ENCODE measurements at regions not wholly inside any gene's neighbourhood (a gene's known extent, or its start where the extent isn't known, plus 50 kb on each side); places are given as distances from the start of the nearest gene placed in this dataset.
A peak's percentile ranks its signal among the peaks of the same experiment; 100 is the strongest.

GRCh38 chr5:97591781-97592180 lies 408.7 kb upstream of the RIOK2 start:
- Histone ChIP-seq H3K27ac (ENCODE audit: low read depth, low read length) (no peak overlapping the region), H3K79me2 (ENCODE audit: insufficient read depth, low read length) (no peaks in the 10 kb centered on the region), H3K4me1 (ENCODE audit: insufficient read depth, low read length) (no peaks in the 10 kb centered on the region), H3K36me3 (ENCODE audit: insufficient read depth, low read length) (no peaks in the 10 kb centered on the region), H3K27me3 (ENCODE audit: insufficient read depth, low read length) (no peaks in the 10 kb centered on the region), H4K20me1 (ENCODE audit: insufficient read depth, low read length) (no peaks in the 10 kb centered on the region), H3K4me3 (ENCODE audit: insufficient read depth, low read depth, low read length) (no peak overlapping the region), H3K9ac (ENCODE audit: low read length) (no peak overlapping the region), H3K4me2 (ENCODE audit: low read length) (no peak overlapping the region), H2AFZ (ENCODE audit: low read depth, low read length) (no peak overlapping the region), H3K9me3 (ENCODE audit: insufficient read depth, low read depth, low read length) (no peaks in the 10 kb centered on the region)
- no peaks in the 10 kb centered on the region for H3K27me3 Mint-ChIP-seq (ENCODE audit: low read depth, unreplicated experiment)
- no peaks in the 10 kb centered on the region for H3K4me1 Mint-ChIP-seq (ENCODE audit: low read depth, unreplicated experiment)
- no peak overlapping the region for H3K4me3 Mint-ChIP-seq (ENCODE audit: unreplicated experiment)
- H3K36me3 Mint-ChIP-seq (ENCODE audit: low read depth, unreplicated experiment): no peaks in the 10 kb centered on the region
- DNase-seq (ENCODE audit: low read depth) (no peak), FAIRE-seq (no peak)
- H3K27ac Mint-ChIP-seq (ENCODE audit: unreplicated experiment): no peak overlapping the region
- no peak for TF ChIP-seq EZH2 (IDR thresholded peaks at IDR 0.05; ENCODE audit: insufficient read depth, low read length)
- TF ChIP-seq CTCF (IDR thresholded peaks at IDR 0.05; ENCODE audit: insufficient read depth, low read depth, low read length): no peak
- H3K9me3 Mint-ChIP-seq (ENCODE audit: unreplicated experiment): peaks cover 3% of the 10 kb centered on the region

GRCh38 chr5:97600486-97600885 lies 417.4 kb upstream of the RIOK2 start:
- Histone ChIP-seq H3K9me3 (ENCODE audit: insufficient read depth, low read depth, low read length) (no peaks in the 10 kb centered on the region), H3K4me2 (ENCODE audit: low read length) (no peak overlapping the region), H4K20me1 (ENCODE audit: insufficient read depth, low read length) (no peaks in the 10 kb centered on the region), H3K36me3 (ENCODE audit: insufficient read depth, low read length) (no peaks in the 10 kb centered on the region), H3K27me3 (ENCODE audit: insufficient read depth, low read length) (no peaks in the 10 kb centered on the region), H3K4me1 (ENCODE audit: insufficient read depth, low read length) (no peaks in the 10 kb centered on the region), H3K79me2 (ENCODE audit: insufficient read depth, low read length) (no peaks in the 10 kb centered on the region), H3K4me3 (ENCODE audit: insufficient read depth, low read depth, low read length) (no peak overlapping the region), H3K27ac (ENCODE audit: low read depth, low read length) (no peak overlapping the region), H2AFZ (ENCODE audit: low read depth, low read length) (no peak overlapping the region), H3K9ac (ENCODE audit: low read length) (no peak overlapping the region)
- H3K9me3 Mint-ChIP-seq (ENCODE audit: unreplicated experiment): peaks cover 17% of the 10 kb centered on the region
- TF ChIP-seq CTCF (IDR thresholded peaks at IDR 0.05; ENCODE audit: insufficient read depth, low read depth, low read length): no peak
- no peak for TF ChIP-seq EZH2 (IDR thresholded peaks at IDR 0.05; ENCODE audit: insufficient read depth, low read length)
- FAIRE-seq (no peak), DNase-seq (ENCODE audit: low read depth) (no peak)
- no peak overlapping the region for H3K4me3 Mint-ChIP-seq (ENCODE audit: unreplicated experiment)
- no peaks in the 10 kb centered on the region for H3K36me3 Mint-ChIP-seq (ENCODE audit: low read depth, unreplicated experiment)
- H3K27me3 Mint-ChIP-seq (ENCODE audit: low read depth, unreplicated experiment): no peaks in the 10 kb centered on the region
- no peaks in the 10 kb centered on the region for H3K4me1 Mint-ChIP-seq (ENCODE audit: low read depth, unreplicated experiment)
- no peak overlapping the region for H3K27ac Mint-ChIP-seq (ENCODE audit: unreplicated experiment)

- FAIRE-seq: peak; percentile 9
Measured at GRCh38 chr5:97601651-97602050, 418.6 kb upstream of the RIOK2 start.

More at GRCh38 chr5:97601651-97602050, 418.6 kb upstream of the RIOK2 start:
- Mint-ChIP-seq H3K27me3 (ENCODE audit: low read depth, unreplicated experiment) (no peaks in the 10 kb centered on the region), H3K9me3 (ENCODE audit: unreplicated experiment) (peaks cover 15% of the 10 kb centered on the region), H3K36me3 (ENCODE audit: low read depth, unreplicated experiment) (no peaks in the 10 kb centered on the region), H3K4me1 (ENCODE audit: low read depth, unreplicated experiment) (no peaks in the 10 kb centered on the region), H3K4me3 (ENCODE audit: unreplicated experiment) (no peak overlapping the region), H3K27ac (ENCODE audit: unreplicated experiment) (no peak overlapping the region)
- Histone ChIP-seq H3K79me2 (ENCODE audit: insufficient read depth, low read length) (no peaks in the 10 kb centered on the region), H3K4me2 (ENCODE audit: low read length) (no peak overlapping the region), H4K20me1 (ENCODE audit: insufficient read depth, low read length) (no peaks in the 10 kb centered on the region), H3K9ac (ENCODE audit: low read length) (no peak overlapping the region), H3K27ac (ENCODE audit: low read depth, low read length) (no peak overlapping the region), H3K4me3 (ENCODE audit: insufficient read depth, low read depth, low read length) (no peak overlapping the region), H3K27me3 (ENCODE audit: insufficient read depth, low read length) (no peaks in the 10 kb centered on the region), H3K4me1 (ENCODE audit: insufficient read depth, low read length) (no peaks in the 10 kb centered on the region), H3K9me3 (ENCODE audit: insufficient read depth, low read depth, low read length) (no peaks in the 10 kb centered on the region), H3K36me3 (ENCODE audit: insufficient read depth, low read length) (no peaks in the 10 kb centered on the region), H2AFZ (ENCODE audit: low read depth, low read length) (no peak overlapping the region)
- no peak for DNase-seq (ENCODE audit: low read depth)
- TF ChIP-seq CTCF (IDR thresholded peaks at IDR 0.05; ENCODE audit: insufficient read depth, low read depth, low read length): no peak
- TF ChIP-seq EZH2 (IDR thresholded peaks at IDR 0.05; ENCODE audit: insufficient read depth, low read length): no peak
